ENCODE measurements at regions not wholly inside any gene's neighbourhood (a gene's known extent, or its start where the extent isn't known, plus 50 kb on each side); places are given as distances from the start of the nearest gene placed in this dataset.

- no peak for DNase-seq (ENCODE audit: low spot score)
- TF ChIP-seq CTCF (IDR thresholded peaks at IDR 0.05; ENCODE audit: extremely low read depth, missing control alignments), result no peak
Observed at GRCh38 chr12:87119713-87120112, 863.5 kb upstream of the MGAT4C start.

GRCh38 chr12:87117526-87117925, 861.3 kb upstream of the MGAT4C start:
- DNase-seq (ENCODE audit: low spot score), result no peak
- no peak for TF ChIP-seq CTCF (IDR thresholded peaks at IDR 0.05; ENCODE audit: extremely low read depth, missing control alignments)

DNA sequence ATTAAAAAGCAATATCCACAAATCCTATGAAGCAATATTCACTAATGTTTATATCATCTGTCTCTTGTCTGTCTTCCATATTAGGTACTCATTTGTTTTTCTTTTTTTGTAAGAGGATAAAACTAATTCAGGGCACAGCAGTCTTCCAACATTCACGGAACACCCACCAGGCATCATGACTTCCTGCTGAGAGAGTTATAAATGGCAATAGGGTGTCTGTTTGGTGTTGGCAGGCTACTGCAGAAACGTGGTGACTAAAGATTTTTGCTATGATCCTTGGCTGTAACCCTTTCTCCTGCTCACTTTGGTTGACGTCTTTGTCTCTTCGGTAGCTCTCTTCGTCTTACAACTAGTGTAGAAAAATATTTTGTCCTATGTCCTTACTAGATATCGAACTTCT, 860.6 kb upstream of the MGAT4C start:
- TF ChIP-seq CTCF (IDR thresholded peaks at IDR 0.05; ENCODE audit: extremely low read depth, missing control alignments), result no peak
- DNase-seq (ENCODE audit: low spot score), result no peak

DNA sequence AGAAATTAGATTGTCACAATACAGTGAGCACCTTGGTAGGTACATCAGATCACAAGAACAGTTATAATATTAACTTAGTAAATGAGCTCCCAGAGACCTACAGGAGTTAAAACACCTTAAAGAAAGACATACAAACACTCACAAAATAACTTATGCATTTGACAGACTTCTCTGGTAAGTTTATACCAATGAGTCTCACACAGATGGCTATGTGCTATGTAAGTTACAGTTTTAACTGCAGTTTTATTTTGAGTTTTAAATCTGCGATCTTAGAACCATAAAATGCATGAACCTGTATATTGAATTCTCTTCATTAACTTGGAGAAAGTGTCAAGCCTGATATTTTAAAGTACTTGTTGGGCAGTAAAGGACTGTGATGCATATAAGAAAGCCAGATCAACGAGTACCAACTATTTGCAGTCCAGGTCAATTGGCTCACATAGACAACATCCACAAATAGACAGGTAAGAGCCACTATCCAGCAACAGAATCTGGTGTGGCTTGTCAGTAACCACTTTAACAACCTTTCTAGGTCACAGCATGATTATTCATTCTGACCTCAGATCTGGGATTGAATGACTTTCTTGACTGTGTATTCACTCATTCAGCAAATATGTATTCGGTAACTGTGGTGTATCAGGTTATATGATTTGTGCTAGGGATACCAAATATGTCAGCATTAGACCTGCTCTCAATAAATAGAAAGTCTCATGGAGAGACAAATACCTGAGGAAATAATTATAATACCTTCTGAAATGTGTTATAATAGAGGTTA, 856.6 kb upstream of the MGAT4C start:
- TF ChIP-seq CTCF (IDR thresholded peaks at IDR 0.05; ENCODE audit: extremely low read depth, missing control alignments), result no peak
- no peak for DNase-seq (ENCODE audit: low spot score)

- DNase-seq (ENCODE audit: low spot score), result no peak
- no peak for TF ChIP-seq CTCF (IDR thresholded peaks at IDR 0.05; ENCODE audit: extremely low read depth, missing control alignments)
Observed at GRCh38 chr12:87107766-87108165, 851.6 kb upstream of the MGAT4C start.

GRCh38 chr12:87107270-87107669, 851.1 kb upstream of the MGAT4C start:
- no peak for DNase-seq (ENCODE audit: low spot score)
- TF ChIP-seq CTCF (IDR thresholded peaks at IDR 0.05; ENCODE audit: extremely low read depth, missing control alignments), result no peak

- DNase-seq (ENCODE audit: low spot score), result no peak
- TF ChIP-seq CTCF (IDR thresholded peaks at IDR 0.05; ENCODE audit: extremely low read depth, missing control alignments), result no peak
Observed at GRCh38 chr12:87096082-87096585, 839.9 kb upstream of the MGAT4C start.

All from GM20000 (cell line).